PC-9 (cell line): ENCODE measurements at regions not wholly inside any gene's neighbourhood (a gene's known extent, or its start where the extent isn't known, plus 50 kb on each side); places are given as distances from the start of the nearest gene placed in this dataset.

Experiments used
- BruUV-seq: library from RNA; stranded (reverse); fragments of 400-500 nt; replicated peaks from 2 replicates; lab custom pipeline; 2021; lab: Mats Ljungman, UMichigan
- CTCF ChIA-PET: fragments of 300-600 bp; sonication (Branson Sonifier 250); formaldehyde crosslinking; loops from one replicate; lab custom pipeline; 2022; ENCODE audit warnings: antibody characterized with exemption; lab: Charles Lee
- POLR2A ChIA-PET: fragments of 300-600 bp; sonication (Branson Sonifier 250); formaldehyde crosslinking; loops from one replicate; lab custom pipeline; 2022; ENCODE audit warnings: antibody characterized with exemption; ENCODE audit not compliant: unreplicated experiment; lab: Charles Lee
- DNase-seq, 2 experiments: peaks; one replicate each; pipeline versions ENCODE4 v3.0.0 to v3.0.0-alpha.2; 2015 to 2022; ENCODE audit warnings: mixed read lengths in 1 of 2
- H2AFZ ChIP-seq: fragments of 200-600 bp; sonication (generic); 2 replicates; pipeline ENCODE4 v1.8.1; 2017; ENCODE audit warnings: antibody characterized with exemption
- H3F3A ChIP-seq: fragments of 200-600 bp; sonication (generic); 2 replicates; pipeline ENCODE4 v1.8.1; 2017; ENCODE audit warnings: antibody characterized with exemption, mild to moderate bottlenecking, low read depth; ENCODE audit not compliant: insufficient read depth
- H3K27ac ChIP-seq: fragments of 200-600 bp; sonication (generic); 2 replicates; pipeline ENCODE4 v1.6.1; 2016; ENCODE audit warnings: mixed run types
- H3K27me3 ChIP-seq: fragments of 200-600 bp; sonication (generic); 2 replicates; pipeline ENCODE4 v1.6.1; 2016; ENCODE audit warnings: low read depth, mixed run types; ENCODE audit not compliant: insufficient read depth
- H3K36me3 ChIP-seq: fragments of 200-600 bp; sonication (generic); 2 replicates; pipeline ENCODE4 v1.6.1; 2016; ENCODE audit warnings: low read depth, mixed run types
- H3K4me1 ChIP-seq: fragments of 200-600 bp; sonication (generic); replicated peaks from 2 replicates; pipeline ENCODE4 v1.6.1; 2016; ENCODE audit warnings: mixed run types; ENCODE audit not compliant: insufficient read depth
- H3K4me2 ChIP-seq: fragments of 200-600 bp; sonication (generic); 2 replicates; pipeline ENCODE4 v1.6.1; 2017; ENCODE audit warnings: mixed run types
- H3K4me3 ChIP-seq: fragments of 200-600 bp; sonication (generic); 2 replicates; pipeline ENCODE4 v1.6.1; 2016; ENCODE audit warnings: mixed run types
- H3K79me2 ChIP-seq: fragments of 200-600 bp; sonication (generic); 2 replicates; pipeline ENCODE4 v1.6.1; 2017; ENCODE audit warnings: low read depth, mixed run types
- H3K9me2 ChIP-seq: fragments of 200-600 bp; sonication (generic); 2 replicates; pipeline ENCODE4 v1.8.1; 2017; ENCODE audit warnings: mild to moderate bottlenecking; ENCODE audit not compliant: insufficient read depth
- H3K9me3 ChIP-seq: fragments of 200-600 bp; sonication (generic); 2 replicates; pipeline ENCODE4 v1.8.1; 2016; ENCODE audit warnings: low read depth; ENCODE audit not compliant: insufficient read depth
- H4K20me1 ChIP-seq: fragments of 200-600 bp; sonication (generic); 2 replicates; pipeline ENCODE4 v1.8.1; 2017; ENCODE audit not compliant: insufficient read depth
- CTCF ChIP-seq: fragments of 200-600 bp; sonication (generic); conservative IDR thresholded peaks from 2 replicates; pipeline ENCODE4 v1.6.1; 2017; ENCODE audit warnings: mixed run types, antibody characterized with exemption, mild to moderate bottlenecking, moderate library complexity
- EZH2 ChIP-seq: fragments of 200-600 bp; sonication (generic); IDR thresholded peaks from 2 replicates; pipeline ENCODE4 v1.8.0; 2017; ENCODE audit warnings: antibody characterized with exemption, low read depth
- intact Hi-C: fragments of 100-400 bp; cut with micrococcal nuclease; formaldehyde crosslinking; loops from one replicate; pipeline ENCODE4 v1.10.0; 2022; ENCODE audit not compliant: unreplicated experiment

- CTCF ChIA-PET, result interaction anchor here (0.5 kb wide), 1 partner anchor 152 kb away, joined by 4 read pairs; no protein-coding TSS in a partner anchor
- H3K27ac ChIP-seq, result no peak overlapping the region
- TF ChIP-seq CTCF (no peak), EZH2 (no peak)
- BruUV-seq, result no TSS peak
- no peaks in the 10 kb centered on the region for H3K36me3 ChIP-seq
- POLR2A ChIA-PET, result no interaction called here
- H3K4me1 ChIP-seq, result no peaks in the 10 kb centered on the region
- DNase-seq, result no peak
- H3K4me3 ChIP-seq, result no peak overlapping the region
- H3K79me2 ChIP-seq, result no peaks in the 10 kb centered on the region
- no peaks in the 10 kb centered on the region for H3K27me3 ChIP-seq
- H3K4me2 ChIP-seq, result no peak overlapping the region
- intact Hi-C loops, result no loop called here
- no peaks in the 10 kb centered on the region for H3F3A ChIP-seq
- H2AFZ ChIP-seq, result no peak overlapping the region
- H4K20me1 ChIP-seq, result no peaks in the 10 kb centered on the region
- H3K9me2 ChIP-seq, result no peaks in the 10 kb centered on the region
- H3K9me3 ChIP-seq, result no peaks in the 10 kb centered on the region
Observed at GRCh38 chr11:110883256-110883655, 171.0 kb upstream of the ARHGAP20 start.

GRCh38 chr11:110878513-110878912 is 166.3 kb upstream of the ARHGAP20 start:
- Histone ChIP-seq H3F3A (no peaks in the 10 kb centered on the region), H3K36me3 (no peaks in the 10 kb centered on the region), H3K9me3 (no peaks in the 10 kb centered on the region), H3K27ac (no peak overlapping the region), H3K79me2 (no peaks in the 10 kb centered on the region), H3K4me2 (no peak overlapping the region), H3K27me3 (no peaks in the 10 kb centered on the region), H3K9me2 (no peaks in the 10 kb centered on the region), H2AFZ (no peak overlapping the region), H3K4me3 (no peak overlapping the region), H4K20me1 (no peaks in the 10 kb centered on the region), H3K4me1 (no peaks in the 10 kb centered on the region)
- TF ChIP-seq EZH2 (no peak), CTCF (no peak)
- CTCF ChIA-PET, result interaction anchor here (0.6 kb wide), 1 partner anchor 788 kb away, joined by 4 read pairs; no protein-coding TSS in a partner anchor
- intact Hi-C loops, result no loop called here
- no TSS peak for BruUV-seq
- POLR2A ChIA-PET, result no interaction called here
- no peak for DNase-seq

GRCh38 chr11:110874437-110875030 is 162.3 kb upstream of the ARHGAP20 start:
- Histone ChIP-seq H3K79me2 (no peaks in the 10 kb centered on the region), H3K9me3 (no peaks in the 10 kb centered on the region), H3K4me3 (no peak overlapping the region), H3K4me1 (no peaks in the 10 kb centered on the region), H3F3A (no peaks in the 10 kb centered on the region), H3K36me3 (no peaks in the 10 kb centered on the region), H4K20me1 (no peaks in the 10 kb centered on the region), H3K27ac (no peak overlapping the region), H2AFZ (no peak overlapping the region), H3K9me2 (no peaks in the 10 kb centered on the region), H3K27me3 (no peaks in the 10 kb centered on the region), H3K4me2 (no peak overlapping the region)
- ChIA-PET CTCF (no interaction called here), POLR2A (no interaction called here)
- intact Hi-C loops, result no loop called here
- no TSS peak for BruUV-seq
- TF ChIP-seq CTCF (no peak), EZH2 (no peak)
- no peak for DNase-seq
